ENCODE measurements at regions not wholly inside any gene's neighbourhood (a gene's known extent, or its start where the extent isn't known, plus 50 kb on each side); places are given as distances from the start of the nearest gene placed in this dataset.

GRCh38 chr17:77859035-77859810 is 99.3 kb upstream of the TNRC6C start:
- intact Hi-C loops (cut with micrococcal nuclease) (no loop called here), in situ Hi-C loops (cut with MboI) (no loop called here)
- ChIA-PET CTCF (ENCODE audit: low intra/inter-chr PET ratio) (no interaction called here), POLR2A (interaction anchor here (0.9 kb wide), 1 partner anchor 16 kb away, joined by 5 read pairs; no protein-coding TSS in a partner anchor)
- Histone ChIP-seq H3K4me2 (ENCODE audit: insufficient read depth, low read length) (no peak overlapping the region), H2AFZ (ENCODE audit: low read depth, low read length) (no peak overlapping the region), H4K20me1 (replicated peaks; ENCODE audit: control insufficient read depth, insufficient read depth, low read length) (no peaks in the 10 kb centered on the region; the same call in 1 of the 2 replicates), H3K27me3 (ENCODE audit: control insufficient read depth in 2 of 2, insufficient read depth in 2 of 2, low read length in 2 of 2) (peaks cover 18 to 44% of the 10 kb centered on the region in 2 experiments; a peak in 4 of 5 replicates), H3K4me1 (replicated peaks in 1 of 2; ENCODE audit: control insufficient read depth in 2 of 2, insufficient read depth in 2 of 2, low read length in 2 of 2) (peaks cover 0 to 9% of the 10 kb centered on the region in 2 experiments), H3K9ac (ENCODE audit: insufficient read depth in 1 of 2, low read depth in 2 of 2, low read length in 2 of 2) (no peak overlapping the region), H3K36me3 (ENCODE audit: control insufficient read depth, insufficient read depth, low read length) (no peaks in the 10 kb centered on the region), H3K9me3 (replicated peaks; ENCODE audit: control insufficient read depth, insufficient read depth, low read depth, low read length) (no peaks in the 10 kb centered on the region), H3K9me1 (ENCODE audit: control insufficient read depth, insufficient read depth, low read length) (no peaks in the 10 kb centered on the region), H3K4me3 (no peak overlapping the region), H3K27ac (ENCODE audit: extremely low read depth, low read depth, low read length) (no peak overlapping the region), H3K79me2 (ENCODE audit: control insufficient read depth, insufficient read depth, low read length) (no peaks in the 10 kb centered on the region)
- FAIRE-seq: no peak
- DNase-seq (ENCODE audit: extremely low read depth in 1 of 4, low spot score in 3 of 4): no peak
- BruUV-seq (replicated peaks): no TSS peak
- ATAC-seq: no peak
- WGBS (ENCODE audit: insufficient coverage, low coverage, missing lambda C conversion rate): 0% methylated on average over 7 of the region's 7 CpGs
- TF ChIP-seq STAG1 (CRISPR knock-in tag; IDR thresholded peaks at IDR 0.05; ENCODE audit: borderline replicate concordance): no peak
- TF ChIP-seq FOSL1 (tag; conservative IDR thresholded peaks at IDR 0.05): no peak
- no peak for TF ChIP-seq THAP7 (CRISPR knock-in tag; IDR thresholded peaks at IDR 0.05)
- TF ChIP-seq KDM1A (IDR thresholded peaks at IDR 0.05): no peak
- TF ChIP-seq MCM2 (IDR thresholded peaks at IDR 0.05; ENCODE audit: low read depth): no peak
- no peak for TF ChIP-seq ARNT (IDR thresholded peaks at IDR 0.05)
- TF ChIP-seq, protein P1, sequence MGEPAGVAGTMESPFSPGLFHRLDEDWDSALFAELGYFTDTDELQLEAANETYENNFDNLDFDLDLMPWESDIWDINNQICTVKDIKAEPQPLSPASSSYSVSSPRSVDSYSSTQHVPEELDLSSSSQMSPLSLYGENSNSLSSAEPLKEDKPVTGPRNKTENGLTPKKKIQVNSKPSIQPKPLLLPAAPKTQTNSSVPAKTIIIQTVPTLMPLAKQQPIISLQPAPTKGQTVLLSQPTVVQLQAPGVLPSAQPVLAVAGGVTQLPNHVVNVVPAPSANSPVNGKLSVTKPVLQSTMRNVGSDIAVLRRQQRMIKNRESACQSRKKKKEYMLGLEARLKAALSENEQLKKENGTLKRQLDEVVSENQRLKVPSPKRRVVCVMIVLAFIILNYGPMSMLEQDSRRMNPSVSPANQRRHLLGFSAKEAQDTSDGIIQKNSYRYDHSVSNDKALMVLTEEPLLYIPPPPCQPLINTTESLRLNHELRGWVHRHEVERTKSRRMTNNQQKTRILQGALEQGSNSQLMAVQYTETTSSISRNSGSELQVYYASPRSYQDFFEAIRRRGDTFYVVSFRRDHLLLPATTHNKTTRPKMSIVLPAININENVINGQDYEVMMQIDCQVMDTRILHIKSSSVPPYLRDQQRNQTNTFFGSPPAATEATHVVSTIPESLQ (CRISPR knock-in tag; IDR thresholded peaks at IDR 0.05): no peak
- TF ChIP-seq ZNF23 (CRISPR knock-in tag; IDR thresholded peaks at IDR 0.05): no peak
- TF ChIP-seq HDGF (IDR thresholded peaks at IDR 0.05): no peak
- TF ChIP-seq SIN3A (IDR thresholded peaks at IDR 0.05; ENCODE audit: borderline replicate concordance in 2 of 2, control insufficient read depth in 1 of 2, low read depth in 2 of 2, low read length in 2 of 2): no peak
- no peak for TF ChIP-seq ZBTB12 (CRISPR knock-in tag; IDR thresholded peaks at IDR 0.05)
